Caco-2 (cell line): ENCODE measurements at regions not wholly inside any gene's neighbourhood (a gene's known extent, or its start where the extent isn't known, plus 50 kb on each side); places are given as distances from the start of the nearest gene placed in this dataset.

Experiments used
- BruUV-seq: library from RNA; stranded (reverse); fragments of 400-500 nt; replicated peaks from 2 replicates; lab custom pipeline; 2021; lab: Mats Ljungman, UMichigan
- CTCF ChIA-PET: fragments of 300-600 bp; sonication (Branson Sonifier 250); formaldehyde crosslinking; loops from one replicate; lab custom pipeline; 2022; ENCODE audit warnings: antibody characterized with exemption; lab: Charles Lee
- POLR2A ChIA-PET: fragments of 300-600 bp; sonication (Branson Sonifier 250); formaldehyde crosslinking; loops from one replicate; lab custom pipeline; 2022; ENCODE audit warnings: antibody characterized with exemption; lab: Charles Lee
- DNase-seq, 2 experiments: peaks; one replicate each; pipeline versions ENCODE4 v3.0.0 to v3.0.0-alpha.2; 2020 to 2022
- H3K27me3 ChIP-seq: replicated peaks from 2 replicates; pipeline ENCODE4 v1.6.0; 2011; ENCODE audit warnings: low read length; ENCODE audit not compliant: control insufficient read depth, insufficient read depth
- H3K36me3 ChIP-seq: 2 replicates; pipeline ENCODE4 v1.5.1; 2011; ENCODE audit warnings: low read length; ENCODE audit not compliant: control insufficient read depth, insufficient read depth
- H3K4me1 ChIP-seq: fragments of 250-450 bp; sonication (Bioruptor Pico); 2 replicates; pipeline ENCODE4 v1.5.1; 2020; ENCODE audit warnings: mild to moderate bottlenecking
- H3K4me3 ChIP-seq: 2 replicates; pipeline ENCODE4 v1.5.1; 2011; ENCODE audit warnings: low read depth, mild to moderate bottlenecking, control low read depth, low read length
- H3K9me3 ChIP-seq: fragments of 250-450 bp; sonication (Bioruptor Pico); 2 replicates; pipeline ENCODE4 v1.5.1; 2020; ENCODE audit warnings: mild to moderate bottlenecking, moderate library complexity
- H3K27ac Mint-ChIP-seq: one replicate; pipeline ENCODE4 v1.8.0; 2022; ENCODE audit warnings: mixed read lengths; ENCODE audit not compliant: unreplicated experiment
- H3K27me3 Mint-ChIP-seq: one replicate; pipeline ENCODE4 v1.8.0; 2022; ENCODE audit warnings: mixed read lengths; ENCODE audit not compliant: insufficient read depth, unreplicated experiment
- H3K36me3 Mint-ChIP-seq: one replicate; pipeline ENCODE4 v1.8.0; 2022; ENCODE audit warnings: mild to moderate bottlenecking, mixed read lengths; ENCODE audit not compliant: insufficient read depth, unreplicated experiment
- H3K4me1 Mint-ChIP-seq: one replicate; pipeline ENCODE4 v1.8.0; 2022; ENCODE audit warnings: low read depth, mixed read lengths; ENCODE audit not compliant: unreplicated experiment
- H3K4me3 Mint-ChIP-seq: one replicate; pipeline ENCODE4 v1.8.0; 2022; ENCODE audit warnings: mild to moderate bottlenecking, moderate library complexity, mixed read lengths; ENCODE audit not compliant: unreplicated experiment
- H3K9me3 Mint-ChIP-seq: one replicate; pipeline ENCODE4 v1.8.0; 2022; ENCODE audit warnings: mixed read lengths; ENCODE audit not compliant: unreplicated experiment
- CTCF ChIP-seq, 2 experiments: fragments of 200-600 bp in 1 of 2; IDR thresholded peaks; 1 replicate in 1 of 2; 2 replicates in 1 of 2; pipeline versions ENCODE4 v1.5.1 to v1.8.0; 2011 to 2022; ENCODE audit warnings: antibody characterized with exemption in 1 of 2, control low read depth in 1 of 2, inconsistent platforms in 1 of 2, low read depth in 1 of 2, low read length in 1 of 2, mild to moderate bottlenecking in 1 of 2, moderate library complexity in 1 of 2; ENCODE audit not compliant: insufficient read depth in 1 of 2, severe bottlenecking in 1 of 2, unreplicated experiment in 1 of 2
- intact Hi-C: fragments of 100-400 bp; cut with micrococcal nuclease; formaldehyde crosslinking; loops from one replicate; pipeline ENCODE4 v1.10.0; 2022; ENCODE audit not compliant: unreplicated experiment

- no peaks in the 10 kb centered on the region for H3K36me3 Mint-ChIP-seq
- no peaks in the 10 kb centered on the region for H3K9me3 Mint-ChIP-seq
- no peaks in the 10 kb centered on the region for H3K4me1 Mint-ChIP-seq
- no peaks in the 10 kb centered on the region for H3K27me3 ChIP-seq
- no peaks in the 10 kb centered on the region for H3K36me3 ChIP-seq
- intact Hi-C loops, result no loop called here
- no TSS peak for BruUV-seq
- H3K9me3 ChIP-seq, result no peaks in the 10 kb centered on the region
- no peak overlapping the region for H3K27ac Mint-ChIP-seq
- no peaks in the 10 kb centered on the region for H3K4me1 ChIP-seq
- no peak for TF ChIP-seq CTCF (IDR thresholded peaks at IDR 0.05; ENCODE audit: insufficient read depth in 1 of 2, low read depth in 1 of 2, low read length in 1 of 2, severe bottlenecking in 1 of 2, unreplicated experiment in 1 of 2)
- peaks cover 15% of the 10 kb centered on the region for H3K27me3 Mint-ChIP-seq
- ChIA-PET POLR2A (no interaction called here), CTCF (no interaction called here)
- no peak for DNase-seq
- no peak overlapping the region for H3K4me3 ChIP-seq
- no peak overlapping the region for H3K4me3 Mint-ChIP-seq
Measured at GRCh38 chr5:153347611-153348010, 142.9 kb upstream of the GRIA1 start.

GRCh38 chr5:153350175-153350883 is 140.1 kb upstream of the GRIA1 start:
- no peaks in the 10 kb centered on the region for H3K36me3 Mint-ChIP-seq

GRCh38 chr5:153352685-153353219 is 137.7 kb upstream of the GRIA1 start:
- Mint-ChIP-seq H3K27me3 (peaks cover 25% of the 10 kb centered on the region), H3K9me3 (no peaks in the 10 kb centered on the region), H3K4me3 (no peak overlapping the region), H3K27ac (no peak overlapping the region), H3K4me1 (no peaks in the 10 kb centered on the region), H3K36me3 (no peaks in the 10 kb centered on the region)
- CTCF ChIA-PET, result no interaction called here
- Histone ChIP-seq H3K4me1 (no peaks in the 10 kb centered on the region), H3K4me3 (no peak overlapping the region), H3K9me3 (no peaks in the 10 kb centered on the region), H3K36me3 (no peaks in the 10 kb centered on the region), H3K27me3 (no peaks in the 10 kb centered on the region)
- intact Hi-C loops, result no loop called here
- no TSS peak for BruUV-seq
- no peak for DNase-seq
- POLR2A ChIA-PET, result no interaction called here
- no peak for TF ChIP-seq CTCF (IDR thresholded peaks at IDR 0.05; ENCODE audit: insufficient read depth in 1 of 2, low read depth in 1 of 2, low read length in 1 of 2, severe bottlenecking in 1 of 2, unreplicated experiment in 1 of 2)

More at GRCh38 chr5:153350175-153350883, 140.1 kb upstream of the GRIA1 start:
- intact Hi-C loops, result no loop called here
- Histone ChIP-seq H3K36me3 (no peaks in the 10 kb centered on the region), H3K9me3 (no peaks in the 10 kb centered on the region), H3K27me3 (no peaks in the 10 kb centered on the region), H3K4me3 (no peak overlapping the region), H3K4me1 (no peaks in the 10 kb centered on the region)
- Mint-ChIP-seq H3K4me1 (no peaks in the 10 kb centered on the region), H3K9me3 (no peaks in the 10 kb centered on the region), H3K27ac (no peak overlapping the region), H3K4me3 (no peak overlapping the region), H3K27me3 (peaks cover 27% of the 10 kb centered on the region)
- BruUV-seq, result no TSS peak
- no peak for DNase-seq
- no peak for TF ChIP-seq CTCF (IDR thresholded peaks at IDR 0.05; ENCODE audit: insufficient read depth in 1 of 2, low read depth in 1 of 2, low read length in 1 of 2, severe bottlenecking in 1 of 2, unreplicated experiment in 1 of 2)
- POLR2A ChIA-PET, result no interaction called here
- CTCF ChIA-PET, result interaction anchor here (0.7 kb wide), 1 partner anchor 45 kb away, joined by 6 read pairs; no protein-coding TSS in a partner anchor
